ENCODE measurements at regions not wholly inside any gene's neighbourhood (a gene's known extent, or its start where the extent isn't known, plus 50 kb on each side); places are given as distances from the start of the nearest gene placed in this dataset.

- Histone ChIP-seq H3K9ac (ENCODE audit: control insufficient read depth, insufficient read depth, low read length) (no peak overlapping the region), H3K27me3 (replicated peaks in 1 of 2; ENCODE audit: control insufficient read depth in 2 of 2, insufficient read depth in 2 of 2, low read length in 1 of 2) (no peaks in the 10 kb centered on the region; a peak in 4 of 4 replicates), H3K4me1 (ENCODE audit: control insufficient read depth, insufficient read depth, low read length) (no peaks in the 10 kb centered on the region), H3K4me3 (no peak overlapping the region), H4K20me1 (ENCODE audit: control insufficient read depth, insufficient read depth) (no peaks in the 10 kb centered on the region), H3K36me3 (ENCODE audit: control insufficient read depth in 2 of 2, insufficient read depth in 2 of 2, low read length in 1 of 2) (no peaks in the 10 kb centered on the region), H3K79me2 (ENCODE audit: control insufficient read depth, insufficient read depth, low read length) (no peaks in the 10 kb centered on the region), H2AFZ (ENCODE audit: control insufficient read depth, low read depth, low read length) (no peak overlapping the region), H3K27ac (ENCODE audit: control insufficient read depth, insufficient read depth) (no peak overlapping the region), H3K4me2 (ENCODE audit: control insufficient read depth, insufficient read depth) (no peak overlapping the region), H3K9me3 (replicated peaks; ENCODE audit: control insufficient read depth, insufficient read depth, low read length) (no peaks in the 10 kb centered on the region)
- intact Hi-C loops (cut with micrococcal nuclease; ENCODE audit: unreplicated experiment) = no loop called here
- ChIA-PET CTCF (no interaction called here), SMC1A (ENCODE audit: uncharacterized antibody, unreplicated experiment) (no interaction called here), RAD21 (ENCODE audit: unreplicated experiment) (no interaction called here), POLR2A (no interaction called here)
- TF ChIP-seq, protein P1, sequence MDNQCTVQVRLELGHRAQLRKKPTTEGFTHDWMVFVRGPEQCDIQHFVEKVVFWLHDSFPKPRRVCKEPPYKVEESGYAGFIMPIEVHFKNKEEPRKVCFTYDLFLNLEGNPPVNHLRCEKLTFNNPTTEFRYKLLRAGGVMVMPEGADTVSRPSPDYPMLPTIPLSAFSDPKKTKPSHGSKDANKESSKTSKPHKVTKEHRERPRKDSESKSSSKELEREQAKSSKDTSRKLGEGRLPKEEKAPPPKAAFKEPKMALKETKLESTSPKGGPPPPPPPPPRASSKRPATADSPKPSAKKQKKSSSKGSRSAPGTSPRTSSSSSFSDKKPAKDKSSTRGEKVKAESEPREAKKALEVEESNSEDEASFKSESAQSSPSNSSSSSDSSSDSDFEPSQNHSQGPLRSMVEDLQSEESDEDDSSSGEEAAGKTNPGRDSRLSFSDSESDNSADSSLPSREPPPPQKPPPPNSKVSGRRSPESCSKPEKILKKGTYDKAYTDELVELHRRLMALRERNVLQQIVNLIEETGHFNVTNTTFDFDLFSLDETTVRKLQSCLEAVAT (IDR thresholded peaks at IDR 0.05) = no peak
- no peak for TF ChIP-seq EP300 (IDR thresholded peaks at IDR 0.05; ENCODE audit: borderline replicate concordance in 1 of 2, control insufficient read depth in 1 of 2, low read depth in 2 of 2, low read length in 2 of 2)
- no TSS peak for BruUV-seq (replicated peaks)
- whole genome bisulfite sequencing (ENCODE audit: insufficient coverage, insufficient replicate concordance, low lambda C conversion rate, missing lambda C conversion rate) = 0% methylated on average over 3 of the region's 3 CpGs
- ATAC-seq = no peak
- in situ Hi-C loops (cut with MboI) = no loop called here
- no peak for FAIRE-seq
- DNase-seq (ENCODE audit: low read depth, low spot score) = no peak
Observed at GRCh38 chr2:239485622-239486021, 84.8 kb upstream of the HDAC4 start.

DNA sequence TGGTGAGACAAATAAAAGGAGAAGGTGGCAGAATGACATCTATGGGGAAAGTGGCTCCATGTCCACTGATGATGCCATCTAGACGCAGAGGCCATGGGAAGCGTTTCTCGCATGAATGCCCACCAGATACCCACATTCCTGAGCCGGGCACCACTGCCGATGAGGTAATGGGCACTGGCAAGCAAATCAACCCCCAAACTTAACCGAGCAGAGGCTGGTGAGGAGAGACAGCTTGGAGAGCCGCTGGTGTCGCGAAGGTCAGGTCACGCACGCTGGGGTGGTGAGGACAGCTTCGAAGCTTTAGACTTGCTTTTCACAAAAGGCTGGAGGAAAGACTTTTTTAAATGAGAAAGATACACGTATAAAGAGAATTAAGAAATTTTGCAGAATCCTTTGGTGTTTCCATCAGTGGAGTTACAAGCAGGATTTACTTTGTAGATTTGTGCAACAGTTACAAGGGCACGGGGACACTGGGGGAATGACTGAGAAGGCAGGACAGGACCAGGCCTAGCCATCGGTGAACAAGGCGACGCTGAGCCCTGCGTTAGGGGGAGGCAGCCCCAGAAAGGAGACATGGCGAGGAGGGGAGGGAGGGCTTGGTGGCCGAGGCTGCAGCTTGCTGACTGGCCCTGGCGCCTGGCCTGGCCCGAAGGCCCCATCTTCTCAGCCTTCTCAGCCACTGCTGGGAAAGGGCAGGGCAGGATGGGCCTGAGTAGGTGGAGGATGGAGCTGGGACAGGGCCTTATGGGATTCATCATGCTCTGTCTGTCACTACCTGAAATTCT, 83.9 kb upstream of the HDAC4 start:
- ChIA-PET RAD21 (ENCODE audit: unreplicated experiment) (no interaction called here), SMC1A (ENCODE audit: uncharacterized antibody, unreplicated experiment) (no interaction called here), CTCF (no interaction called here), POLR2A (no interaction called here)
- H3K27me3 ChIP-seq (replicated peaks in 1 of 2; ENCODE audit: control insufficient read depth in 2 of 2, insufficient read depth in 2 of 2, low read length in 1 of 2) = no peaks in the 10 kb centered on the region; a peak in 4 of 4 replicates
- BruUV-seq (replicated peaks) = no TSS peak
- H3K4me2 ChIP-seq (ENCODE audit: control insufficient read depth, insufficient read depth) = no peak overlapping the region
- no peak overlapping the region for H3K9ac ChIP-seq (ENCODE audit: control insufficient read depth, insufficient read depth, low read length)
- H3K79me2 ChIP-seq (ENCODE audit: control insufficient read depth, insufficient read depth, low read length) = no peaks in the 10 kb centered on the region
- no peak for FAIRE-seq
- no peaks in the 10 kb centered on the region for H4K20me1 ChIP-seq (ENCODE audit: control insufficient read depth, insufficient read depth)
- no peak overlapping the region for H3K27ac ChIP-seq (ENCODE audit: control insufficient read depth, insufficient read depth)
- no peaks in the 10 kb centered on the region for H3K4me1 ChIP-seq (ENCODE audit: control insufficient read depth, insufficient read depth, low read length)
- no peaks in the 10 kb centered on the region for H3K36me3 ChIP-seq (ENCODE audit: control insufficient read depth in 2 of 2, insufficient read depth in 2 of 2, low read length in 1 of 2)
- no peaks in the 10 kb centered on the region for H3K9me3 ChIP-seq (replicated peaks; ENCODE audit: control insufficient read depth, insufficient read depth, low read length)
- in situ Hi-C loops (cut with MboI) (no loop called here), intact Hi-C loops (cut with micrococcal nuclease; ENCODE audit: unreplicated experiment) (no loop called here)
- ATAC-seq = no peak
- no peak overlapping the region for H3K4me3 ChIP-seq
- no peak overlapping the region for H2AFZ ChIP-seq (ENCODE audit: control insufficient read depth, low read depth, low read length)
- DNase-seq (ENCODE audit: low read depth, low spot score) = no peak
- 40% methylated on average over 22 of the region's 22 CpGs for WGBS (ENCODE audit: insufficient coverage, insufficient replicate concordance, low lambda C conversion rate, missing lambda C conversion rate)
- no peak for TF ChIP-seq WRNIP1 (IDR thresholded peaks at IDR 0.05; ENCODE audit: borderline replicate concordance, low read depth, low read length)
- no peak for TF ChIP-seq SIN3A (IDR thresholded peaks at IDR 0.05; ENCODE audit: low read depth, low read length)
- TF ChIP-seq, protein P2, sequence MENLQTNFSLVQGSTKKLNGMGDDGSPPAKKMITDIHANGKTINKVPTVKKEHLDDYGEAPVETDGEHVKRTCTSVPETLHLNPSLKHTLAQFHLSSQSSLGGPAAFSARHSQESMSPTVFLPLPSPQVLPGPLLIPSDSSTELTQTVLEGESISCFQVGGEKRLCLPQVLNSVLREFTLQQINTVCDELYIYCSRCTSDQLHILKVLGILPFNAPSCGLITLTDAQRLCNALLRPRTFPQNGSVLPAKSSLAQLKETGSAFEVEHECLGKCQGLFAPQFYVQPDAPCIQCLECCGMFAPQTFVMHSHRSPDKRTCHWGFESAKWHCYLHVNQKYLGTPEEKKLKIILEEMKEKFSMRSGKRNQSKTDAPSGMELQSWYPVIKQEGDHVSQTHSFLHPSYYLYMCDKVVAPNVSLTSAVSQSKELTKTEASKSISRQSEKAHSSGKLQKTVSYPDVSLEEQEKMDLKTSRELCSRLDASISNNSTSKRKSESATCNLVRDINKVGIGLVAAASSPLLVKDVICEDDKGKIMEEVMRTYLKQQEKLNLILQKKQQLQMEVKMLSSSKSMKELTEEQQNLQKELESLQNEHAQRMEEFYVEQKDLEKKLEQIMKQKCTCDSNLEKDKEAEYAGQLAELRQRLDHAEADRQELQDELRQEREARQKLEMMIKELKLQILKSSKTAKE (IDR thresholded peaks at IDR 0.05; ENCODE audit: low read depth, poor library complexity, severe bottlenecking) = no peak
- no peak for TF ChIP-seq FOXM1 (IDR thresholded peaks at IDR 0.05; ENCODE audit: low read depth, low read length)
- TF ChIP-seq SMC3 (IDR thresholded peaks at IDR 0.05; ENCODE audit: borderline replicate concordance, low read length) = no peak
- no peak for TF ChIP-seq USF2 (IDR thresholded peaks at IDR 0.05; ENCODE audit: borderline replicate concordance, low read depth, low read length)
- no peak for TF ChIP-seq JUNB (IDR thresholded peaks at IDR 0.05)
- TF ChIP-seq CHD2 (IDR thresholded peaks at IDR 0.05; ENCODE audit: borderline replicate concordance, low read depth, low read length) = no peak
- no peak for TF ChIP-seq ZBED1 (IDR thresholded peaks at IDR 0.05; ENCODE audit: borderline replicate concordance)
- TF ChIP-seq ZNF207 (IDR thresholded peaks at IDR 0.05; ENCODE audit: borderline replicate concordance) = no peak

Data from GM12878 (cell line).